ENCODE measurements at regions not wholly inside any gene's neighbourhood (a gene's known extent, or its start where the extent isn't known, plus 50 kb on each side); places are given as distances from the start of the nearest gene placed in this dataset.

DNA sequence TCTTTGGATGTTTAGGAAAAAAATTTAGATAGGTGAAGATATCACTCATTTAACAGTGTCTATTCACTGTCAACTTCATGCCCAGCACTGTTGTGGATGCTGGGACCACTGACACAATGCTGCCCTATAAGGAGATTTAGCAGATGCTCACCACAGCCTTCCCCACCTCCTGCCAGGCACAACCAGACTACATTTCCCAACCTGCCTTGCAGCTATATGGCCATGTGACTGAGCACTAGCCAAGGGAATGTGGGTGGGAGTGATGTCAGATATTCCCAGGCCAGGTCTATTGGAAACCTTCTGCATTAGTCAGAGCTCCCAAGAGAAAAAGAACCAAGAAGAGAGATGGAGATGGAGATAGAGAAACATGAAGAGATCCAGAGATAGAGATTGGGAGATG lies 302.6 kb upstream of the TAS2R1 start:
- Mint-ChIP-seq H3K36me3 (no peaks in the 10 kb centered on the region), H3K4me1 (peaks cover 6% of the 10 kb centered on the region), H3K9me3 (no peaks in the 10 kb centered on the region), H3K27ac (no peak overlapping the region), H3K4me3 (no peak overlapping the region), H3K27me3 (ENCODE audit: insufficient read depth, low read depth) (peaks cover 11% of the 10 kb centered on the region)
- no peaks in the 10 kb centered on the region for H3F3A ChIP-seq (ENCODE audit: low read depth)
- H4K20me1 ChIP-seq (ENCODE audit: low read depth): no peaks in the 10 kb centered on the region
- no peaks in the 10 kb centered on the region for H3K4me1 ChIP-seq
- no peaks in the 10 kb centered on the region for H3K27me3 ChIP-seq
- H2AFZ ChIP-seq (replicated peaks): no peak overlapping the region
- no peak overlapping the region for H3K4me2 ChIP-seq
- no peak overlapping the region for H3K27ac ChIP-seq
- TF ChIP-seq, protein P1, sequence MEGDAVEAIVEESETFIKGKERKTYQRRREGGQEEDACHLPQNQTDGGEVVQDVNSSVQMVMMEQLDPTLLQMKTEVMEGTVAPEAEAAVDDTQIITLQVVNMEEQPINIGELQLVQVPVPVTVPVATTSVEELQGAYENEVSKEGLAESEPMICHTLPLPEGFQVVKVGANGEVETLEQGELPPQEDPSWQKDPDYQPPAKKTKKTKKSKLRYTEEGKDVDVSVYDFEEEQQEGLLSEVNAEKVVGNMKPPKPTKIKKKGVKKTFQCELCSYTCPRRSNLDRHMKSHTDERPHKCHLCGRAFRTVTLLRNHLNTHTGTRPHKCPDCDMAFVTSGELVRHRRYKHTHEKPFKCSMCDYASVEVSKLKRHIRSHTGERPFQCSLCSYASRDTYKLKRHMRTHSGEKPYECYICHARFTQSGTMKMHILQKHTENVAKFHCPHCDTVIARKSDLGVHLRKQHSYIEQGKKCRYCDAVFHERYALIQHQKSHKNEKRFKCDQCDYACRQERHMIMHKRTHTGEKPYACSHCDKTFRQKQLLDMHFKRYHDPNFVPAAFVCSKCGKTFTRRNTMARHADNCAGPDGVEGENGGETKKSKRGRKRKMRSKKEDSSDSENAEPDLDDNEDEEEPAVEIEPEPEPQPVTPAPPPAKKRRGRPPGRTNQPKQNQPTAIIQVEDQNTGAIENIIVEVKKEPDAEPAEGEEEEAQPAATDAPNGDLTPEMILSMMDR (IDR thresholded peaks at IDR 0.05): no peak
- TF ChIP-seq EZH2 (IDR thresholded peaks at IDR 0.05) (no peak), EZH2phosphoT487 (IDR thresholded peaks at IDR 0.05) (no peak)
- no peak for DNase-seq (ENCODE audit: low spot score)
- no peaks in the 10 kb centered on the region for H3K79me2 ChIP-seq (ENCODE audit: low read depth)
- H3K9ac ChIP-seq: no peak overlapping the region
- H3K4me3 ChIP-seq: no peak overlapping the region
- H3K9me3 ChIP-seq (ENCODE audit: low read depth): no peaks in the 10 kb centered on the region
- H3K36me3 ChIP-seq: no peaks in the 10 kb centered on the region

DNA sequence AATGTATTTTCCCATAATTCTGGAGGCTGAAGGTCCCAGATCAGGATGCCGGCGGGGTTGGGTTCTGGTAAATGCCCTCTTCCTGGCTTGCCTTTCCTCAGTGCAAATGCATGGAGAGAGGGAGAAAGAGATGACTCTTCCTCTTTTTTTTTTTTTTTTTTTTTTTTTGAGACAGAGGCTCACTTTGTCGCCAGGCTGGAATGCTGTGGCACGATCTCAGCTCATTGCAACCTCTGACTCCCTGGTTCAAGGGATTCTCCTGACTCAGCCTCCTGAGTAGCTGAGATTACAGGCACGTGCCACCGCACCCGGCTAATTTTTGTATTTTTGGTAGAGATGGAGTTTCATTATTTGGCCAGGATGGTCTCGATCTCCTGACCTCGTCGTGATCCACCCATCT lies 300.0 kb upstream of the TAS2R1 start:
- Histone ChIP-seq H3K4me2 (no peak overlapping the region), H3K9me3 (ENCODE audit: low read depth) (no peaks in the 10 kb centered on the region), H3F3A (ENCODE audit: low read depth) (no peaks in the 10 kb centered on the region), H2AFZ (replicated peaks) (no peak overlapping the region), H3K4me3 (no peak overlapping the region), H4K20me1 (ENCODE audit: low read depth) (no peaks in the 10 kb centered on the region), H3K9ac (no peak overlapping the region), H3K36me3 (no peaks in the 10 kb centered on the region), H3K27me3 (no peaks in the 10 kb centered on the region), H3K79me2 (ENCODE audit: low read depth) (no peaks in the 10 kb centered on the region), H3K27ac (no peak overlapping the region), H3K4me1 (peaks cover 5% of the 10 kb centered on the region)
- H3K27me3 Mint-ChIP-seq (ENCODE audit: insufficient read depth, low read depth): peaks cover 9% of the 10 kb centered on the region
- TF ChIP-seq, protein P1 (IDR thresholded peaks at IDR 0.05): no peak
- TF ChIP-seq EZH2 (IDR thresholded peaks at IDR 0.05) (no peak), EZH2phosphoT487 (IDR thresholded peaks at IDR 0.05) (no peak)
- peaks cover 9% of the 10 kb centered on the region for H3K4me1 Mint-ChIP-seq
- no peaks in the 10 kb centered on the region for H3K36me3 Mint-ChIP-seq
- no peak overlapping the region for H3K27ac Mint-ChIP-seq
- no peaks in the 10 kb centered on the region for H3K9me3 Mint-ChIP-seq
- no peak overlapping the region for H3K4me3 Mint-ChIP-seq
- DNase-seq (ENCODE audit: low spot score): no peak

DNA sequence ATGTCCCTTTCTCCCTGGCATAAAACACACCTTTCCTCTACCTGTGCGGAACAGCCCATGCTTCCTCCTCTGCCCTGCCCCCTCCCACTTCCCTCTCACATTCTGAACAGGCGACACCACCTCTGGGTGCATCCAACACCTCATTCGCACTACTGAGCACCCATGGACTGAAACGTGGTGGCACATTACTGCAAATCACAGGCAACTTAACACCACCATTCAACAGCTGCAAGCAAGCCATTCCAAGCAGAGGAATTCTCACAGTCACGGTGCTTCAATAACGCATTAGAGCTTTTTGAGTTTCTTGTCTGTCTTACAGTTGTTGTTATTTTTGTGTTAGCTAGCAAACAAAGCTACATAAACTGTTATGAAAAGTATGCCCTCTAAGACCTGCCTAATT lies 298.2 kb upstream of the TAS2R1 start:
- Histone ChIP-seq H3K36me3 (no peaks in the 10 kb centered on the region), H3K9ac (no peak overlapping the region), H2AFZ (replicated peaks) (no peak overlapping the region), H4K20me1 (ENCODE audit: low read depth) (no peaks in the 10 kb centered on the region), H3K79me2 (ENCODE audit: low read depth) (no peaks in the 10 kb centered on the region), H3K4me3 (no peak overlapping the region), H3K4me2 (no peak overlapping the region), H3K9me3 (ENCODE audit: low read depth) (no peaks in the 10 kb centered on the region), H3K27ac (no peak overlapping the region), H3F3A (ENCODE audit: low read depth) (no peaks in the 10 kb centered on the region), H3K27me3 (no peaks in the 10 kb centered on the region), H3K4me1 (peaks cover 5% of the 10 kb centered on the region)
- DNase-seq (ENCODE audit: low spot score): no peak
- H3K36me3 Mint-ChIP-seq: peaks cover 3% of the 10 kb centered on the region
- peaks cover 15% of the 10 kb centered on the region for H3K4me1 Mint-ChIP-seq
- peak overlapping the region; percentile 24 for H3K27ac Mint-ChIP-seq
- no peak overlapping the region for H3K4me3 Mint-ChIP-seq
- H3K27me3 Mint-ChIP-seq (ENCODE audit: insufficient read depth, low read depth): peaks cover 9% of the 10 kb centered on the region
- H3K9me3 Mint-ChIP-seq: peaks cover 12% of the 10 kb centered on the region
- TF ChIP-seq, protein P1 (IDR thresholded peaks at IDR 0.05): no peak
- TF ChIP-seq EZH2 (IDR thresholded peaks at IDR 0.05) (no peak), EZH2phosphoT487 (IDR thresholded peaks at IDR 0.05) (no peak)

Data from neural progenitor cell (in vitro differentiated cells).